CD4-positive, alpha-beta T cell (primary cell): ENCODE measurements at regions not wholly inside any gene's neighbourhood (a gene's known extent, or its start where the extent isn't known, plus 50 kb on each side); places are given as distances from the start of the nearest gene placed in this dataset.

ENCODE experiments used
- ATAC-seq: fragments of 200-7000 bp; cut with Tn5 transposase; one replicate; pipeline ENCODE4 v1.10.0; 2022; ENCODE audit warnings: mild to moderate bottlenecking; ENCODE audit not compliant: poor library complexity
- CTCF ChIA-PET: fragments of 350-600 bp; sonication (Branson Sonifier 250); formaldehyde crosslinking; loops from one replicate; lab custom pipeline; 2021; ENCODE audit warnings: antibody characterized with exemption, inconsistent platforms; lab: Charles Lee
- POLR2A ChIA-PET: fragments of 350-600 bp; sonication (Branson Sonifier 250); formaldehyde crosslinking; loops from one replicate; lab custom pipeline; 2021; ENCODE audit warnings: antibody characterized with exemption, inconsistent platforms; lab: Charles Lee
- DNase-seq, 14 experiments: peaks; one replicate each; pipeline ENCODE4 v3.0.0-alpha.2; 2013 to 2020; ENCODE audit warnings: mixed read lengths in 2 of 14
- H3K27ac ChIP-seq, 2 donors: one replicate each; pipeline versions ENCODE4 v1.5.1 to v1.7.0; 2013; ENCODE audit warnings: low read length in 2 of 2, low read depth in 1 of 2, mild to moderate bottlenecking in 1 of 2
- H3K27me3 ChIP-seq, 2 experiments: 1 replicate in 1 of 2; 2 replicates in 1 of 2; pipeline versions ENCODE4 v1.6.1 to v1.7.0; 2013; ENCODE audit warnings: low read length in 2 of 2, control low read depth in 1 of 2, mild to moderate bottlenecking in 1 of 2, moderate library complexity in 1 of 2; ENCODE audit not compliant: insufficient read depth in 2 of 2, control insufficient read depth in 1 of 2
- H3K36me3 ChIP-seq: one replicate; pipeline ENCODE4 v1.6.1; 2013; ENCODE audit warnings: low read length, control low read depth; ENCODE audit not compliant: insufficient read depth
- H3K4me1 ChIP-seq: one replicate; pipeline ENCODE4 v1.6.1; 2013; ENCODE audit warnings: low read length, control low read depth; ENCODE audit not compliant: insufficient read depth
- H3K4me3 ChIP-seq: one replicate; pipeline ENCODE4 v1.5.1; 2013; ENCODE audit warnings: mild to moderate bottlenecking, low read length, moderate library complexity
- H3K9me3 ChIP-seq, 2 experiments: 1 replicate in 1 of 2; 2 replicates in 1 of 2; pipeline versions ENCODE4 v1.6.1 to v1.7.0; 2013; ENCODE audit warnings: low read length in 2 of 2, mild to moderate bottlenecking in 2 of 2, control low read depth in 1 of 2, moderate library complexity in 1 of 2; ENCODE audit not compliant: control insufficient read depth in 1 of 2, insufficient read depth in 1 of 2
- H3K27ac Mint-ChIP-seq: one replicate; pipeline ENCODE4 v1.8.0; 2020; ENCODE audit warnings: mixed read lengths
- H3K27me3 Mint-ChIP-seq: one replicate; pipeline ENCODE4 v1.8.0; 2021; ENCODE audit warnings: mixed read lengths
- H3K36me3 Mint-ChIP-seq: one replicate; pipeline ENCODE4 v1.8.0; 2021; ENCODE audit warnings: low read depth, mixed read lengths
- H3K4me1 Mint-ChIP-seq: one replicate; pipeline ENCODE4 v1.8.0; 2021; ENCODE audit warnings: low read depth, mixed read lengths
- H3K4me3 Mint-ChIP-seq: one replicate; pipeline ENCODE4 v1.8.0; 2020; ENCODE audit warnings: mild to moderate bottlenecking, mixed read lengths
- H3K9me3 Mint-ChIP-seq: one replicate; pipeline ENCODE4 v1.8.0; 2020; ENCODE audit warnings: mixed read lengths
- CTCF ChIP-seq: fragments of 200-600 bp; IDR thresholded peaks from one replicate; pipeline ENCODE4 v1.8.0; 2022; ENCODE audit warnings: antibody characterized with exemption, mild to moderate bottlenecking
- intact Hi-C, 2 experiments: fragments of 100-400 bp; cut with DNase I in 1 of 2; cut with micrococcal nuclease in 1 of 2; formaldehyde crosslinking; loops; one replicate each; pipeline versions ENCODE4 v1.15.1 to v1.9.0; 2023 to 2025; cut with DNase I, micrococcal nuclease

- Mint-ChIP-seq H3K27me3 (no peaks in the 10 kb centered on the region), H3K4me3 (no peak overlapping the region), H3K36me3 (no peaks in the 10 kb centered on the region), H3K4me1 (no peaks in the 10 kb centered on the region), H3K9me3 (no peaks in the 10 kb centered on the region), H3K27ac (no peak overlapping the region)
- ATAC-seq: no peak
- POLR2A ChIA-PET: no interaction called here
- Histone ChIP-seq H3K27me3 (no peaks in the 10 kb centered on the region), H3K36me3 (no peaks in the 10 kb centered on the region), H3K9me3 (peaks cover 0 to 22% of the 10 kb centered on the region in 2 experiments), H3K4me1 (no peaks in the 10 kb centered on the region), H3K4me3 (no peak overlapping the region), H3K27ac (no peak overlapping the region)
- no peak for DNase-seq
- intact Hi-C loops: no loop called here
- CTCF ChIA-PET: no interaction called here
- TF ChIP-seq CTCF: no peak
Observed at GRCh38 chr5:3180636-3181035, 415.0 kb upstream of the IRX1 start.

DNA sequence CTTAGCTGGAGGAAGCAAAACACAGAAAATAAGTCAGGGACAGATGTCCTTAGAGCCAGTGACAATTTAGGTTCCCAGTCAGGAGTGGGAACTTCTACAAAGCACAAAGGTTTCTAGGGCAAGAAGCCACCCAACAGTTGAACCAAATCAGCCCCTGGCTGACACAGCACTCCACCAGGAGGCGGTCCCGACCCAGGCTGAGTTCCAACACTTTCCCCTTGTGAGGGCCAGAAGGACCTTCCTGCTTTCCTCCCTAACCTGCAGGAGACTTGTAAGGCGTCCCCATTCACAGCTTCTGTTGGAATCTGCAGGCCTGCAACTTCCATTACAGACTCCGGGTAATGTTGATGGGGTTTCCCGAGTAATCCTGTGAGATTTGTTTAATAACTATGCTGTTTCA, 416.4 kb upstream of the IRX1 start:
- H3K9me3 Mint-ChIP-seq: no peaks in the 10 kb centered on the region
- no peaks in the 10 kb centered on the region for H3K36me3 Mint-ChIP-seq
- H3K27ac ChIP-seq: no peak overlapping the region
- intact Hi-C loops: no loop called here
- H3K36me3 ChIP-seq: no peaks in the 10 kb centered on the region
- no peak for TF ChIP-seq CTCF
- H3K27me3 Mint-ChIP-seq: no peaks in the 10 kb centered on the region
- H3K4me1 Mint-ChIP-seq: no peaks in the 10 kb centered on the region
- H3K4me3 Mint-ChIP-seq: no peak overlapping the region
- H3K27me3 ChIP-seq: no peaks in the 10 kb centered on the region
- no peak for DNase-seq
- no peak for ATAC-seq
- H3K4me1 ChIP-seq: no peaks in the 10 kb centered on the region
- H3K27ac Mint-ChIP-seq: no peak overlapping the region
- POLR2A ChIA-PET: no interaction called here
- CTCF ChIA-PET: no interaction called here
- H3K4me3 ChIP-seq: no peak overlapping the region
- H3K9me3 ChIP-seq: peaks cover 0 to 23% of the 10 kb centered on the region in 2 experiments

- DNase-seq (no peak), ATAC-seq (no peak)
- H3K36me3 ChIP-seq: no peaks in the 10 kb centered on the region
- intact Hi-C loops: no loop called here
- peaks cover 0 to 23% of the 10 kb centered on the region in 2 experiments for H3K9me3 ChIP-seq
- H3K27ac Mint-ChIP-seq: no peak overlapping the region
- no peak overlapping the region for H3K27ac ChIP-seq
- H3K4me1 Mint-ChIP-seq: no peaks in the 10 kb centered on the region
- no peaks in the 10 kb centered on the region for H3K9me3 Mint-ChIP-seq
- H3K27me3 Mint-ChIP-seq: no peaks in the 10 kb centered on the region
- no peaks in the 10 kb centered on the region for H3K27me3 ChIP-seq
- no peak for TF ChIP-seq CTCF
- H3K4me3 Mint-ChIP-seq: no peak overlapping the region
- ChIA-PET CTCF (no interaction called here), POLR2A (no interaction called here)
- H3K36me3 Mint-ChIP-seq: no peaks in the 10 kb centered on the region
- no peaks in the 10 kb centered on the region for H3K4me1 ChIP-seq
- H3K4me3 ChIP-seq: no peak overlapping the region
Observed at GRCh38 chr5:3177338-3177737, 418.3 kb upstream of the IRX1 start.
